ENCODE measurements at regions not wholly inside any gene's neighbourhood (a gene's known extent, or its start where the extent isn't known, plus 50 kb on each side); places are given as distances from the start of the nearest gene placed in this dataset.
"Not testable (repeated sequence)": the region's sequence is repeated elsewhere in the genome, so short reads cannot be mapped to it uniquely, and the experiment has no call there.

DNA sequence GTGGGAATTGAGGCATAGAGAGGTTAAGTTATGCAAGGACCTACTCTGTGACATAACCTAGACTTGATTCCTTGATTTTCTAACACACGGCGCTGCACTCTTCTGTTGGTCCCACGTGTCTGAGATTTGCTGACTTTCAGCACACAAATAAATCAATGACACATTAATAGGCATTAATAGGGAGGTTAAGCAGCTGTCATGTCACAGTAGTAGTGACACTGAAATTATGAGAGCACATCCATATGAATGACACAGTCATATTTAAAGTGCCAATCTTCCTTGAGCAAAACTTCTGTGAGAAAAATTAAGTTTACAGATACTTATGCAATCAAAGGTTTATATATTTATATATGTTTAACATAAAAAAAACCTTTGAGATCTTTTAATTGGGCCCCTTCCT is 805.4 kb upstream of the SORCS1 start:
- no peak for DNase-seq

DNA sequence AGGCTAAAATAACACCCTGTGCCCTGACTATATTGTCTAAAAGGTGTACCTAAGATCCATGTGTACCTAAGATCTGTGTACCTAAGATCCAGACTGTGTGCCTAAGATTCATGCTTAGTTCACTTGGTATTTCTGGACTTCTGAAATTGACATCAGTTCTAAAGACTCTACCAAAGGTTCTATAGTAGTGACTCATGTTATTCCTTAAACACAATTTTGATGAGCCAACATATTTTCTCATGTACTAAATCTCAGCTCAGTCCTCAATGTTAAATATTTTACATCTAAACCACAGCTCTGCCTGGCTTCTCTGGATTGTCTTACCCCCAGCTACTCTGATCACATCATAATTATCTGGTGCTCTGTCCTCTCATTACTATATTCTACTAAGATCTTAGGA is 802.3 kb upstream of the SORCS1 start:
- DNase-seq, result no peak

DNA sequence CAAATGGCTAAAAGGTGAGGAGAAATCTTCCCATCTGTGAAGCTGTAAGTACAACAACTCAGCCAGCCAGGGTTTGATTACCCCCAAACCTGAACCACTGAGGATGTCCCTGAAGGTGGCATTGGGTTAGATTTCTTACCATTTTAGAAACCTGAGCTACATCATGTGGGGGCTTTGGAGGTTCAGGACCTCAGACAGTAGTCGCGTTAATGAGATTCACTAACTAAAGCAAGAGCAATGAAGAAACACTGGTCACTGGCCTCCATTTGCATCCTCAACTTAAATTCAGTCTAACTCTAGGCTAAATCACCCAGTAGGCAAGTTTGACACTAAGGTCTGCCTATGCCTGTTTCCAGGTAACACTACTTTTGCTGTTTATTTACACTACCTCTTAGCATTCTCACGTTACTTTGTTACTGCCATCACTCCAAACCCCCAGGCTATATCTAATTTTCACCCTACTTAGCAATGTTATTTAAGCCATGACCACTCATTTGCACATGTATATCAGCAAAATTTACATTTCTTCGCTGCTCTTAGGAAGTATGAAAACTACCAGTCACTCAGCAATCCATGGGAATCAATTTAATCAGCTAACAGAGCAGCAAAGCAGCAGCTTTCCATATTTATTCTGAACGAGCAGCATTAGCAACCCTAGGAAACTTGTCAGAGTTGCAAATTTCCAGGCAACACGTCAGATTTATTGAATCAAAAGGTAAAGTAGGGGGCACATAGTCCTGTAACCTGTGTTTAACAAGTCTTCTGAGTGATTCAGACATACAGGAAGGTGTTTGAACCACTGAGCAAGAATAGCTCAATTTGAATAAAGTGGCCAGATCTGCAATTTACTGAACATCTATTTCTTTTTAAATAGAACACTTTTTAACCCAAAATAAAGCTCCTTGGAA is 788.4 kb upstream of the SORCS1 start:
- DNase-seq, result no peak

DNA sequence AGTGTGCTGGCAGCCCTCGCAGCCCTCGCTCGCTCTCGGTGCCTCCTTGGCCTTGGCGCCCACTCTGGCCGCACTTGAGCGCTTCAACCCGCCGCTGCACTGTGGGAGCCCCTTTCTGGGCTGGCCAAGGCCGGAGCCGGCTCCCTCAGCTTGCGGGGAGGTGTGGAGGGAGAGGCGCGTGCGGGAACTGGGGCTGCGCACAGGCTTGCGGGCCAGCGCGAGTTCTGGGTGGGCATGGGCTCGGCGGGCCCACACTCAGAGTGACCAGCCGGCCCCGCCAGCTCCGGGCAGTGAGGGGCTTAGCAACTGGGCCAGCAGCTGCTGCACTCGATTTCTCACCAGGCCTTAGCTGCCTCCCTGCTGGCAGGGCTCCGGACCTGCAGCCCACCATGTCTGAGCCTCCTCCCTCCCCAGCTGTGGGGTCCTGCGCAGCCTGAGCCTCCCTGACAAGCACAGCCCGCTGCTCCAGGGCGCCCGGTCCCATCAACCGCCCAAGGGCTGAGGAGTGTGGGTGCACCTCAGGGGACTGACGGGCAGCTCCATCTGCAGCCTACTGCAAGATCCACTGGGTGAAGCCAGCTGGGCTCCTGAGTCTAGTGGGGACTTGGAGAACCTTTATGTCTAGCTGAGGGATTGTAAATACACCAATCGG is 786.0 kb upstream of the SORCS1 start:
- DNase-seq, result not testable (repeated sequence)

DNA sequence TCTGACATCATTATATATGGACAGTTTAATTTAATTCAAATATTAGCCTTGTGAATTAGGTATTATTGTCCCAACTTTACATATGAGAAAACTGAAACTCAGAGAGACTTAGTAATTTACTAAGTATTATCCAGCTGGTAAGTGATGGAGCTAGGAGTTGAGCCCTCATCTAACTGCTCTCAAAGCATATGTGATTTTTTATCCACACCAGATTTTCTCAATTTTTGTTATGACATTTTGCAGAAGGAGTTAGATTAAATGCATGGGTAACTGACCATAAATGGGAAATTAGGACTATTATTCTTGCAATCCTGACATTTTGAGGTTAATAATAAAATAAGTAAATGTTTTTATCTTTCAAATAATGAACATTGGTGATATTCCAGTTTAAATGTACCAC is 778.3 kb upstream of the SORCS1 start:
- DNase-seq, result no peak

DNA sequence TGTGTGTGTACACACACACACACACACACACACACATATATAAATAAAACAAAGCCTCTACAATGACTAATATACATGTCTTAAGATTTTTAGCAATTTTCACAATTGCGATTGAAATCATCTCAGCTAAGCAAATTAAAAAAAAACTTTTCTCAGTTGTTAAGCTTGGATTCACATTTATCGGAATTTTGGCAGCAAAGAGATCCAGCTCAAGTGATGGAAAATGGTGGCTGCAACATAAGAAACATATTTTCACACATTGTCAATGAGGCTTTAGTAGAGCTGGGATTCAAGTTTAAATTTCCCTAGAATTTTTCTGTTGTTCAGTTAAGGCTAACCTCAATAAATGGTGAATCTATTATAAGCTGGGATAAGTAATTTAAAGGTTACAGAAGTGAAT is 768.6 kb upstream of the SORCS1 start:
- no peak for DNase-seq

DNA sequence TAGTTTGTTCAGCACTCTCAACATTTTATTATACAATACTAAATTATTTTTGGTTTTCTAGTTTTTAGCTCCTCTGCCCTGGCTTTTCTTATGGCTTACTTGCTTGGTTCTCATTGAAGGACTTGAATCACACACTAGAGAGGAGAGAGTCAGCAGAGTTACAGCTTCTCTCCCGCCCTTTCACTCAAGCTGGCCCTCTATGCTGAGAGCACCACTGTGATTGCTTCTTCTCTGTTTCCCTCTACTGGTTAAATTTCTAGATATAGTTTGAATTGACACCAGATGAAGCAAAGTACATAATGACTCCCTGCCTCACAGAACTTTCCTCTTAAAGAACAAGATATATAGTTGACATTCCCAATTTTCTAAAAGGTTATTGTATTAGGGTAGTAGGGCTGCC is 767.3 kb upstream of the SORCS1 start:
- no peak for DNase-seq

DNA sequence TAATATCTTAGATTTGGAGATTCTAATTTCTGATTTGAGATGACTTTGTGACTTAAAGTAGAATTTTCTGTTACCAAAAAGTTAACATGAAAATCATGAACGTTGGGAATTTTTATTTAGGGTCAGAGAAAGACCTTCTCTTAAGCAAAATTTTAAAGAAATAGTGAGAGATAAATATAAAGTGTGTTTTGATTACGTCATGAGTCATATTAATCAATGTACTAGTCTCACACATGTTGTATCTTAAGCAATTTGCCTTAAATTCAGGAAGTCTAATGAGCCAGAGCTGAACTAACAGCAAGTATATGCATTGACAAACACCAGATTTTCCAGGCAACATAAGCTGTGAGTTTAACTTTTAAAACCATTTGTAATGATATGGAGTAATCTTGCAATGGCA is 765.5 kb upstream of the SORCS1 start:
- DNase-seq, result no peak

DNA sequence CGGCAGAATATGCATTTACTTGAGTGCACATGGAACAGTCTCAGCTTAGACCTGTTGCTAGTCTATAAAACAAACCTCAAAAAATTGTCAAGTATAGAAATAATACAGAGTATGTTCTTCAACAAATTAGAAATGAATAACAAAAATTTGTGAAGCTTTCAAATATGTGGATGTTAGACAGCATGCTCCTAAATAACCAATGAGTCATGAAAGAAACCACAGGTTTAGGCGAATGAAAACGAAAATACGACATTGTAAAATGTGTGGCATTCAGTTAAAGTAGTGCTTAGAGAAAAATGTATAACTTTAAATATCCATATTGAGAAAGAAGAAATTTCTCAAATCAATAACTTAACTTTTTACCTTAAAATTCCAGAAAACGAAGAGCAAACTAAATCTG is 760.0 kb upstream of the SORCS1 start:
- DNase-seq, result no peak

DNA sequence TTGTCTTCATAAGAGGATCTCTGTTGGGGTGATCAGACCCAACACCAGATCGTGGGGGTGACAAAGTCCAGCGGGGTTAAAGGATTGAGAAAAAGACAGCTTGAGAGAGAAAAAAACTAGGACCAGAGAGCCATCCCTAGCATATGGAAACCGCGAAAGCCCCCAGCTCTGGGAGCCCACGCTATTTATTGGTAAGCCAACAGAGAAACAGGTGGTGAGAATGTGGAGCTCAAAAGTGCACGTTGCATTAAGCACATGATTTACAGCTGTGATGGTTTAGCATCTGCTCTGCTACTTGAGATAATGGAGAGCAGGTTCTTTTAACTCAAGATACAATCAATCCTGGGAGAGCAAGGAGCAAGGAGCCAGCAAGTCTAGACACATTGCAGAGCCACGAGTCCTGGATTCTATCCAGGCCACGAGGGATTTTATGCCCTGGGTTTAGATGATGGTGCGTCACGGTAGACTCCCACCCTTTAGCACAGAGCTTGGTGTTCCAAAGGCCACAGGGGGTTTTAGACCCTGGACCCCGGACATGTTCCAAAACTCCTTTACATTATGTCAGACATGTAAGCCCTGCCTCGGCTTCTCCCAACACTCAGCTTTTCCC is 755.2 kb upstream of the SORCS1 start:
- DNase-seq, result no peak

DNA sequence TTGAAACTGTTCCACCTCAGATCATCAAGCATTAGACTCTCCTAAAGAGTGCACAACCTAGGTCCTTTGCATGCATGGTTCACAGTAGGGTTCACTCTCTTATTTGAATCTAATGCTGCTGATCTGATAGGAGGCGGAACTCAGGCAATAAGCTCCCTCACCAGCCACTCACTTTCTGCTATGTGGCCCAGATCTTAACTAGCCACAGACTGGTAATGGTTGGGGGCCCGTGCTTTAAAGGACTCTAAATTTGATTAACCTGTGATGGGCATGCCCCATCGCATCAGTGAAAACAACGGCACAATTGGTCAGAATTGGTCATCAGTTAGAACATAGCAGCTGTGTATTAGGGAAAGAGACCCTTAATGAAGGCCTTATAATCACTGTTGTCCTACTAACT is 753.7 kb upstream of the SORCS1 start:
- no peak for DNase-seq

DNA sequence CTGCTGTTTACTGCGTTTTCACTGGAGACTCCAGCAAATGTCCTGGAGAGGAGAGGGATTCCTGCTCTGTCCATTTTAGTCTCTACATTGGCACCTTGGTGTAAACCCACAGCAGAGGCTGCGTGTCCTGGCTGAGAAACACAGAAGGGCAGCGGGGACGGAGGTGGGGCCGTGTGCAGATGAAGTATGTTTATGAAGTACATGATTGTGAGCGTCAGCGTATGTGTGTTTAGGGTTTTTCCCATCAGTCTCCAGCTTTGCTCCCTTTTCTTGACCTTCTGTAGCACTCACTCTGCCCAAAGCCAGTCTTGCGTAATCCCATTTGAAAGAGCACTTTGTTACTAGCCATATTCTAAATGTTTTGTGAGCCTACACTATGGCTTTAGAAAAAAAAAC is 750.7 kb upstream of the SORCS1 start:
- no peak for DNase-seq

DNA sequence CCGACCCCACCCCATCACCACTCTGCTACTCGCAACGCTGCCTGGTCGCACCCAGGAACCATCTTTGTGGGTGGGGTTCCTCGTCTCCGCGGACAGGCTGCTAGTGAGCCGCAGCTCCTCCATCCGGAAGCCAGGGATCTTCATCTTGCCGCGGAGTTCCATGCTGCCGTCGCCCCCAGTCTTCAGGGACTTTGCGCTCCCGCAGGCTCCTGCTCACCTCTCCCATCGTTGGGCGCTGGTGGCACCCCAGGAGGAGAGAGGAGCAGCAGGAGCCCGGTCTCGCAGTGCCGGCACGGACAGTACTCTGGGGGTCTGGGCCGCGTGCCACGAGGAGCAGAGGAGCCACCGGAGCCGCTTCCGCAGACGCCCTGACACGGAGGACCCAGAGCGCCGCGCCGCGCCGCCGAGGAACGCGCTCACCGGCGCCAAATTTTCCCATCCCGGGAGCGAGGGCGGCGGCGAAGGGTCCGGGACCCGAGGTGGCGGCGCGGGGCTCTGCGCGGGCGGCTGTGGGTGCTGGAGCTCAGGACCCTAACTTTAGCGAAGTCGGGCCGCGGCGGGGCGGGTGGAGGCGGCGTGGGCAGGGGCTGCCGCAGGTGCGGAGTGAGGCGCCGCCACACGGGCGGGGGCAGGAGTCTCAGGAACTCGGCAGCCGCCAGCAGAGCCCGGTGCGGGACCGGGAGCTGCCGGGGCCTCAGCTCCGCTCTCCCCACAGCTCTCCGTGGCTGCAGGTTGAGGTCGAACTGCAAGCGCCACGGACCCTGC is 750.1 kb upstream of the SORCS1 start:
- no peak for DNase-seq

DNA sequence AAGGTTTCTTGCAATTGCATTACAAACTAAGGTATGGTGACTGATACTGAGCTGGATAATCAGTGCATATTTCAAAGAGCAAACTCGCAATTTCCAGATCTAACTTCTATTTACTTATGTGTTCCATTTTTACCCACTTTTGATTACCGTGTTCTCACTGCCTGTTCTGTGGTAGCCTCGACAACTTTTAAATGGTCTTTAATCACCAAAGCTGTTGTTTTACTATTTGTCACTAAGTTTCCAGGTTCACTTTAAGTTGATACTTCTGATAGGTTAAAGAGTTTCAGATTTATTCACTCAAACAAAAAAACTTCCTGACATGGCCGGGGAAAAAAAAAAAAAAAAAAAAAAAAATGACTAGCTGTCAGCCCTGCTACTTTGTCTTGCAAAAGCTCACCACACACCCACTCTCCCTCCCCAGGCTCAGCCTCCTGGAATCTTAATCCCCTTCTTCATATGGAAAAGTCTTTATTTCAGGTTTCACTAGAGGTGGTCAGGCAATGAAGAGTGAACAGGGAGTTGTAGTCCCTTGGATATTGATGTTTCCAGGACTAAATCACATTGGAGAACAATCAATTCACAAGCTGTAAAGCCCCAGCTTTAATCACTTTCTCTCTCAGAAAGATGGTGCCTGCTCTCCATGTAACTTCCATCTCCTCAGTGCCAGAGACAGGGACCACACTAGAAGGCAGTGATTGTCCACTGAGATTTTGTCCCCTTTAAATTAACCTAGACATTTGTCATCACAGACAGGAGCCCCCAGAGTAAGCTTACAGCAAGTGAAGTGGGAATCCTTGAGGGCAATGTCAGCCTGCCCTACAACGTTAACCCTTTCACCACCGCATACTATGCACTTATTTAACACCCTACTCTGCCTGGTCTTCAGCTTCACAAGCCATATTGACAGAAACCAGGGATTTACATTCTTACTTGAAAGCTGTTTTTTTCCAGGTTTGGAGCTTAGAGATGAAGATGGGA is 749.1 kb upstream of the SORCS1 start:
- DNase-seq, result no peak

DNA sequence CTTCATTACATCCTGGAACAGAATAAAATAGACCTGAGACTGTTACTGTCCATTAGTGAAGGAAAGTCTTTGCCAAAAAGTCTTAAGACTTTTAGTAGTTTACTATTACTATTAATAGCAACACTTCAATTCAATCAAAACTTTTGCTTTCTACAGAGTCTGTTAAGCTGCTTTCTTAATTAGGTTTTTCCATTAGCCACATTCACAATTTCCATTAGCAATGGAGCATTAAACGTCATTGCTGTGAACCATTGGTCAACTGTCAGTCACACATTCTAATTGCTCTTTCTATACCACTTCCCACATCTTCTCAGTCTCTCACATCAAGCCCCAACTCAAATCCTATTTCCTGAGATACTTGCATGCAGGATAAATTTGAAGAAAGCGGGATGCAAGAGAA is 736.6 kb upstream of the SORCS1 start:
- no peak for DNase-seq

DNA sequence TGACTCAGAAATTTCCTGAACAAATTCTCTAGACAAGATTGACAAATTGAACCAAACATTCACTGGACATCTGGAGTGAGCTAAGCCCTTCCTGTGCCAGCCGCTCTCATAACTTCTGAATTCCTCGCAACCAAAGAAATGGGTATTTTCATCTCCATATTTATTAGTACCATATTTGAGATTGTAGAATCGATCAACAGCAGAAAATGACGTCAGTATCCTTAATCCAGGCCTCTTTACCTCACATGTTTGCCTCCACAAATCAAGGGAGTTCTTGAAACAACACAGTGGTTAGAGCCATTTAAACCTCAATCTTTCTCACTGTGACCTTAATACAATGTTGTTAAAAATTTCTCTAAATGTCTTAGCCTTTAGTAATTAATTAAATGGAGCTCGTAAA is 735.6 kb upstream of the SORCS1 start:
- DNase-seq, result no peak

DNA sequence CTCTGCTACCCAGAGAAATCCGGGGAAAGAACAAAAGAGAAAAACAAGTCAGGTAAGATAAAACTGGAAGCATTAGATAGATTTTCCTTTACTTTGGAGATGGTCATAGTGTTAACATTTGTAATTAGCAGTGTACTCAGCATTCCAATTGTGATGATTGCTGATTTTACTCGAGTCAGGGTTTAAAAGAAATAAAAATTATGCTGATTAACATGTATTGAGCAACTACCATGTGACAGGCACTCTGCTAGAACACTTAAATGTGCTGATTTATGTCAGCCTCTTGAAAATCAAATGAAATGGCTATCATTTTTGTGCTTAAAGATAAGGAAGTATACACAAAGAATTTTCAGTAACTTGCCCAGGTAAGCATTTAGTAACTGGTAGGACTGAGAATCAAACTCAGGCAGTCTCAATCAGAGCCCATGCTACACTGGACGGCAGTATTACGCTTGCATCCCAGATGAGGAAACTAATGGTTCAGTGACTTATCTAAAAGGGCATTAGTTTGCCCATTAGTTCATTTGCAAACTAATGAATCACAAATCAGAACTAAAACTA is 735.1 kb upstream of the SORCS1 start:
- DNase-seq, result no peak

DNA sequence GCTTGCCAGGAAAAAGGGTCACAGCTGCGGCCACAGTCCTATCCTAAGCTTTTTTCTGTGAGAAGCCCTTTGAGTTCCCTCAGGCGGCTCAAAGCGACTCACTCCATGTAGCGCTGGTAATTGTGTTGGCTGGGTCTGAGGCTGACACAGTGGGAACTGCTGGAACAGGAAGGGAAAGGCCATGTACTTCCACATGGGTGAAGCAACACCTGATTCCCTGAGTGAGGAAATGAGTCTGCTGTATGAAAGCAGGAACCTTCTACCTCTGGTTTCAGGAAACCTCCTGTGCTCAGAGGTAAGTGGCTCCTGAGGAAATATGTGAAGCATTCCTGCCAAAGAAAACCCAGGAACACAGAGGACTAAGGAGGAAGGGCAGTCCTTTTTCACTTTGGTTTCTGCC is 734.6 kb upstream of the SORCS1 start:
- no peak for DNase-seq

DNA sequence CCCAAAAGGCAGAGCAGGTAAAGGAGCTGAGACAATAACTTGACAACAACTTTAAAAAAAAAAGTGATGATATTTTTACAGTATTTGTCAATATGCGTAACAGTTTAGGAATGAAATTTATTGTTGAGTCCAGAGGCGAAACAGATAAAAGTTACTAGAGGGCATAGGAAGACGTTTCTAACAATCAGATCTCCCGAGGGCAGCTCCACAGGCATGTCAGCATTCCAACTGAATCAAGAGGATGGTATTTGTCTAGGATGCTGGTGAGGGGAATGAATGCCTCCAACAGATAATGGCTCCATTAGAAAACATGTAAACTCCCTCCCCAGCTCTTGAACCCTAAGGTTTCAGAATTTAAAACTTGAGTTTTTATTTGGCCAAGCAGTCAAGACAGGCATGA is 733.9 kb upstream of the SORCS1 start:
- no peak for DNase-seq

DNA sequence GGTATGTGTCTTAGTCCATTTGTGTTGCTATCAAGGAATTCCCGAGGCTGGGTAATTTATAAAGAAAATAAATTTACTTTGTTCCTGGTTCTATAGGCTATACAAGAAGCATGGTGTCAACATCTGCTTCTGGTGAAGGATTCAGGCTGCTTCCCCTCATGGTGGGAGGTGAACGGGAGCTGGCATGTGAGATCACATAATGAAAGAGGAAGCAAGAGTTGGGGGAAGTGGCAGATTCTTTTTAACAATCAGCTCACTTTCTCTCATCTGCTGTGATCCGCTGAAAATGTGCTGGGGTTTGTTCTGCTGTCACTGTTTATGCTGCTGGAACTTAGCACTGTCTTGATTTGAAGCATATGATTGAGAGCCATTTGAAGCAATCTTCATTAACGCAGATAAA is 730.0 kb upstream of the SORCS1 start:
- DNase-seq, result no peak

DNA sequence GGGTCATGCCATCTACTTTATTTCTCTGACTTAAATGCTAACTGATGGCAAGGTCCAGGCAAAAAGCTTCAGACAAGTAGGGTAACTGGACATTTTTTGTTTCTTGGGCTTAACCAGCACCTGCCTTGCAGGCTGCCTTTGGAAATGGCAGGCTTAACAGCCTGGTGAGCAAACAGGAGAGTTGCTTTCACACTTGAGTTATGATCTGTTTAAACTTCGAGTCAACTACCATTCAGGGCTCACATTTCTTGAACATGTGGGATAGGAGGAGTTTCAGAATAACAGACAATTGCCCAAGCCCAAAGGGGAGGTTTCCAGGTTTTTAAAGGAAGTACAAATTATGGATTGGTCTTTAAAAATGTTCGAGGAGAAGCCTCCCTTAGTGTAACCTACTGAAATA is 724.6 kb upstream of the SORCS1 start:
- no peak for DNase-seq

DNA sequence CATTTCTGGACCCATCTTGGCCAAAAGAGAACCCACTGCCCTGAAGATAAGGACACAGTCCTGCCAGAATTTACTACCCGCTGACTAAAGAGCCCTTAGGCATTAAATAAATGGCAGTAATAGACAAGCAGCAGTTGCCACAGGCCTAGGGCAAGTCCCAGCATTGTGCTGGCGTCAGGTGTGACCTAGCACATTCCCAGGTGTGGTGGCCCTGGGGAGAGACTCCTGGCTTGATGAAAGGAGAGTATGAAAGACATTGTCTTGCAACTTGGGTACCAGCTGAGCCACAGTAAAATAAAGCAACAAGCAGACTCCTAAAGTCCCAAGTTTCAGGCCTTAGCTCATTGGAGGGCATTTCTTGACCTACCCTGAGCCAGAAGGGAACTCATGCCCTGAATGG is 715.7 kb upstream of the SORCS1 start:
- DNase-seq, result no peak
